CD4-positive, alpha-beta T cell treated with Interleukin-4 for 4 hours (primary cell): ENCODE measurements at regions not wholly inside any gene's neighbourhood (a gene's known extent, or its start where the extent isn't known, plus 50 kb on each side); places are given as distances from the start of the nearest gene placed in this dataset.

Experiments used
- DNase-seq: peaks from one replicate; pipeline ENCODE4 v3.0.0-alpha.2; 2020

DNA sequence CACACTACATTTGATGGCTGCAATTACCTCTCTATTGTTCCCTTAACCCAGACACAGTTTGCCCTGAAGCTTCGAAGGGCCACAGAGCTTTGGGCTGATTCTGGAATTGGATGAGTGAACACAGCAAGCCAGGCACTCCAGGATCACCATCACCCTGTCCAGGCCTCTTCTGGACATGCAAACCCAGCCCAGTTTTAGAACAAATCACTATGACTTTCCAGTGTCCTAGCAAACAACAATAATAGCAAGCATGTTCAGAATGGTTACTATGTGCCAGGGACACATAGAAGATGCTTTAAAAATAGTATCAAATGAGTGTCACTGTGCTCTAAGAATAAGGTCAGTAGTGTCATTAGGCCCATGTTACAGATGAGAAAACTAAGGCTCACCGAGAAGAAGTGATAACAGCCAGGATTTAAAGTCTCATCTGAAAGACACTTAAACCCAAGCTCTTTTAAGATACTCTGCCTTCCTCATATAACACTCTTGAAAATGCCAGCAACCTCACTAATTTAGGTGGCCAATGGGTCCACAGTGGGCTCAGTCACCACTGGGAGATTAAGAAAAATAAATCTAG lies 191.7 kb upstream of the STK17B start:
- no peak for DNase-seq

DNA sequence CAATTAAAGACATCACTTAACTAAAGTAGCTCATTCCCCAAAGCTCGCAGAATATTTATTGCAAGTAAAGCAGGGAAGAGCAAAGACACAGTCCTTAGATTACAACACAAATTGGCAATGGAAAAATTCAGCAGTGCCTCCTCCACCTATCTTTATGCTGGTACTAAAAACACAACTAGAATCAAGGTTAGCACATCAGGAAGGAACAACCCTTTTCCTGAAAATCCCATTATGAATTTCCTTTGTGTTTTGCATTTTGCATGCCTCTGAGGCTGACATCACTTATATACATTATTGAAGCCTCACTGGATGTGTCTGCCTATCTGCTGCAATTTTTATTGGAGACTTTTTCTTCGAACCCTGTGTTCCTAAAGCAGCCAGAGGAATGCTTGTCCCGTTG lies 193.8 kb upstream of the STK17B start:
- no peak for DNase-seq

DNA sequence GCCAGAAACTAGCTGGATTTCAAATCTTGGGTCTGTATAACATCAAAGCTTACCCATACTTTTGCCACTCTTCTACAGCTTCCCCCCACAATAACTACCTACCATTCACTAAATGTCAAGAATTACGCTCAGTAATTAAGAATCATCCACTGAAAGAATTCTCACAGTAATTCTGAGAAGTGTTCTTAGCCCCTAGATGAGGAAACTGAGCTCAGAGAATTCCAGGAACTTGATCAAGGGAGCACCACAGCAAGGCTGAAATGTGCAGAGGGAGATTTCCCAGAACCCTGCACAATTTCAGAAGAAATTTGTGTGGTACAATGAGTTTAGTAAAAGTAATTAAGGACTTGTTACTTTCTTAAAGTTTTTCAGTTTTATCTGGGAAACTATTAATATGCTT lies 194.5 kb upstream of the STK17B start:
- no peak for DNase-seq

DNA sequence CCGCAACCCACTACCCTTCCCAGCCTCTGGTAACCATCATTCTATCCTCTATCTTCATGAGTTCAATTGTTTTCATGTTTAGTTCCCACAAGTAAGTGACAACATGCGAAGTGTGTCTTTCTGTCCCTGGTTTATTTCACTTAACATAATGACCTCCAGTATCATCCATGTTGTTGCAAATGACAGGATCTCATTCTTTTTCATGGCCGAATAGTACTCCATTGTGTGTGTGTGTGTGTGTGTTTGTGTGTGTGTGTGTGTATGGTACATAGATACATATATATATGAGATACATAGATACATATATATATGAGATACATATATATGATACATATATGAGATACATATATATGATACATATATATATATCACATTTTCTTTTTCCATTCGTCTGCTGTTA lies 196.3 kb upstream of the STK17B start:
- no peak for DNase-seq

DNA sequence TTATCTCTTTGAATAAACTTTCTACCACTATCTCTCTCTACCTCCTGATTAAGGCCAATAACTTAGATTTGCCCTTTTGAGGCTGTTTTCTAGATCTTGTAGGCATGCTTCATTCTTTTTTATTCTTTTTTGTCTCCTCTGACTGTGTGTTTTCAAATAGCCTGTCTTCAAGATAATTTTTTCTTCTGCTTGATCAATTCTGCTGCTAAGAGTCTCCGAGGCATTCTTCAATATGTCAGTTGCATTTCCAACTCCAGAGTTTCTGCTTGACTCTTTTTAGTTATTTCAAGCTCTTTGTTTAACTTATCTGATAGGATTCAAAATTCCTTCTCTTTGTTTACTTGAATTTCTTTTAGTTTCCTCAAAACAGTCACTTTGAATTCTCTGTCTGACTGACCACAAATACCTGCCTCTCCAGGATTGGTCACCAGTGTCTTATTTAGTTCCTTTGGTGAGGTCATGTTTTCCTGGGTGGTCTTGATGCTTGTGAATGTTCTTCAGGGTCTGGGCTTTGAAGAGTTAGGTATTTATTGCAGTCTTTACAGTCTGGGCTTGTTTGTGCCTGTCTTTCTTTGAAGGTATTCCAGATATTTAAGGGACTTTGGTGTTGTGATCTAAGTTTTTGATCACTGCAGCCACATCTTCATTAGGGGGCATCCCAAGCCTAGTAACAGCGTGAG lies 197.3 kb upstream of the STK17B start:
- DNase-seq: no peak

DNA sequence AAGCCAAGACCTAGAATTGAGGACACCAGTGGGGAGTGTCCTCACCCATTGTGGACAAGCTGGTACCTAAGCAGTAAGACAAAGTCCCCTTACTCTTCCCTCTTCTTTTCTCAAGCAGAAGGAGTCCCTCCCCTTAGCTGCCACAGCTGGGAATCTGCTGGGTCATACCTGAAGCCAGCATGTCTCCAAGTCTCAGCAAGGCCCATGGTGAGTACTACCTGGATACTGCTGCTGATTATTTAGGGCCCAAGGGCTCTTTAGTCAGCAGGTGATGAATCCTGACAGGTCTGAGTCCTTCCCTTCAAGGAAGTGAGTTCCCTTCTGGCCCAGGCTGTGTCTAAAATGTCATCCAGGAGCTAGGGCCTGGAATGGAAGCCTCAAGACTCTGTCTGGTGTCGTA lies 198.6 kb upstream of the STK17B start:
- no peak for DNase-seq

DNA sequence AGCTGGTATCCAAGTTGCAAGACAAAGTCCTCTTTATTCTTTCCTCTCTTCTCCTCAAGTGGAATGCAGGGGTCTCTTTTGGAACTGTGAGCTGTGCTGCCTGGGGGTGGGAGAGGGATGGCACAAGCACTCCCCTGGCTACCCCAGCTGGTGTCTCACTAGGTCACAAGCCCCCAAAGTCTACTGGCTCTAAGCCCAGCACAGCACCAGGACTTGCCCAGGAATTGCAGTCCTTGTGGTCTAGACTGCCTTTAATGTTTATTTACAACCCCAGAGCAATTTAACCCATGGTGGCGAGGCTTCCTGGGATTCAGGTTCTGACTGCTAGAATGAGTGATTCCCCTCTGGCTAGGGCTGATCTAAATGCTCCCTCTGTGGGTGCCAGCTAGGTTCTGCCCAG lies 199.0 kb upstream of the STK17B start:
- DNase-seq: no peak

DNA sequence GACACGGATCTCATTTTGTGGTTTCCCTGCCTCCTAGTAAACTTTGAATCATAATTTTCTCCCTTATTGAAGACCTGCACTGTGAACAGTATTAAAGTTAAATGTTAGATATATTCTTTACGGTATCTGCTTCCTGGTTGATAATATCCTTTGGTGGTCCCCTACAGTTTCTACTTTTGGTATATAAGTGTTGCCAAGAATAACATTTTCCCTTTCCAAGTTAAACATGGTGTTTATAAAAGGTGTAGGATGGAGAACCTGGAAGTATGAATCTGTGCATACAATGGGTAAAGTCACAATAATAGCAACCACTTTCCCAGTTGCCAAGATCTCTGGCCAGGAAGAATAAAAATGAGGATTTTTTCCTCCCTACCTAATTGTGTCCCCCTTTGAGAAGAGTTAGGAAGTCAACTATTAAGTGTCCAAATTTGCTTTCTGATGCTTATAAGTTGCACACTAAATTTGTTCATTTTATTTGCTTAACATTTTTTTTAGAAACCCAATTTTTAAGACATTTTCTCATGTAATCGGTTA lies 201.0 kb upstream of the STK17B start:
- DNase-seq: no peak

DNA sequence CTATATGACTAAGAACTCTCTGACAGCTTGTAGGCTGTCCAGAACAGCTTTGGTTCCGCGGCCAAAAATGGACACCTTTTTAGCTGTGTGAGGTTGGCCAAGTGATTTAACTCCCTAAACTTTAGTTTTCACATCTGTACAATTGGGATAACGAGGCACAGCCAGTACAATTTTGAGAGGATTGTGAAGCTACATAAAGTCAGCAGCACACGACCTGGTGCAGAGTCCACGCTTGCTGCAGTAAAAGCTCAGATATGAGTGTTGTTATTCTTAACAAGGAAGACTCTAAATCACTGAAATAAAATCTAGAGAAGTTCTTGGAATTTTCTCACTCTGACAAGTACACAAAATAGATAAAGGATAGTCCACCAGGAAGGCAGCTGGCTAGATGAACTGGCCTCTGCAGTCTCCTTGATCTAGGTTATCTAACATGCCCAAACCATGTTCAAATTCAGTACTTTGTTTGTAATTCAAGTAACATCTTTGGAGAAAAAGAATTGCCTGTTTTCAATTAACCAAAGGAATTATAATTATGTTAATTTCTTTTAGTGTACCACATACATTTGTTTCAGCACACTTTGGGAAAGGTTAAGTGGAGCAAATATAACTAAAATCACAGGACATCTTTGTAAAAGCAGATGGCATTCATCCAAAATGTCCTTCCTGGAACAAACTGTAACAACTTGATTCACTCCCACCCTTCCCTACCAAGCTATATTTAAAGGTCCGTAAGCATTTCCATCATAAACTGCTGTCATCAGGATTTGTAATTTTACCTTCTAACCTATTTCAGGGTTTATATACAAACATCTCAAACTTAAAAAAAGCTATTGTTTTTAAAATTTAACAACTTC lies 201.7 kb upstream of the STK17B start:
- DNase-seq: no peak

DNA sequence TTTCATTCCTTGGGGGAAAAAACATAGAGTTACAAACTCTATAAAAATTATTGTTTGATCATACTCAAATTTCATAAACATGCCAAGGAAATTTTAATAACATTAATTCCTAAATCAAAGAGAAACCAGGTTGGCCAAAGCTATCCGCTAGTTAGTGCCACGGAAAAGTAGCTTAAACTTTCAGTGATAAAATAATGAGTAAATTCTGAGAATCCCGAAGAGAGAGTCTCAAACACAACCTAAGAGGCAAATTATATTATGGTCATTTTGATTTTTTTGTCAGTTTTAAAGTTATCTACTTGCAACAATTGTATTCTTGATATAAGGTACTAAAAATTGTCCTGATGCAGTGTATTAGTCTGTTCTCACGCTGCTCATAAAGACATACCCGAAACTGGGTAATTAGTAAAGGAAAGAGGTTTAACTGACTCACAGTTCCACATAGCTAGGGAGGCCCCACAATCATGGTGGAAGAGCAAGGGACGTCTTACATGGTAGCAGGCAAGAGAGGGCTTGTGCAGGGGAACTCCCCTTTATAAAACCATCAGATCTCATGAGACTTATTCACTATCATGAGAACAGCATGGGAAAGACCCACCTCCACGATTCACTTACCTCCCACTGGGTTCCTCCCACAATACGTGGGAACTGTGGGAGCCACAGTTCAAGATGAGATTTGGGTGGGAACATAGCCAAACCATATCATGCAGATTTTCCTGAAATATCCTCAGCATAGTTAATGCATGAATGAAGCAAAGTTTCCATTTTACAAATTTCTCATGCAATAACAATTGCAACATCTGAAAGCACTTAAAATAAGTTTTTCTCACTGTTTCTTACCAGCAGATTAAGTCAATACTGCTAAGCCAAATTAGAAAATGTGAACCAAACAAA lies 205.9 kb upstream of the STK17B start:
- no peak for DNase-seq

DNA sequence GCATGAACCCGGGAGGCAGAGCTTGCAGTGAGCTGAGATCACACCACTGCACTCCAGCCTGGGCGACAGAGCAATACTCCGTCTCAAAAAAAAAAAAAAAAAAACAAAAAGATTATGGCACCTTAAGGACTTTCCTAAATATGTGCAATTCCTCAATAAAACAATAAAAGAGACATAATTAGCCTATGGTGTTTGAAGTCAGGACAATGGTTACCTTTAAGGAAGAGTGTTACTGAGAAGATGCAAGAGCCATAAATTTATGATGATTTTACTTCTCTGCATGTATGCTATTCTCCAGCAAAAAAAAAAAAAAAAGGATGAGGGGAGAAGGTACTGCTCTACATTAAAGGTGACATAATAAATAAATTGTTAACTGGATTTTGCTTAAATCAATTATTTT lies 208.2 kb upstream of the STK17B start:
- DNase-seq: no peak

DNA sequence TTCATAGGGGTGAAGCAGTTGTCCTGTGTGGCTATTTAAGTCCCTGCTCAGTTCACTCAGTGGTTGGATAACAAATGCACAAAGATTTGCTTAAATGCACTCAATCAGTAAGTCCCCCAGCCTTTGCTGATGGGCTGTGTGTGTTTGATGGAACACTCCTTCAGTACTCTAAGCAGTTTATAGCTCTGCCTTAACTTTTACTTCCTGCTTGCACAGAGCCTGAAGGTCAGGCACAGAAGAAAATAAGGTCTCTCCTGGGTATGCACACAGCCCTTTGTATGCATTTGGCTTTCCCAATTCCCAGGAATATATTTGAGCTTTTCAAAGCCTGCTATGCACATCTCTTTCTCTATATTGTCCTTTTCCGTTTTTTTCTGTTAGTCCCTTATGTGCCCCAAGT lies 208.7 kb upstream of the STK17B start:
- no peak for DNase-seq

DNA sequence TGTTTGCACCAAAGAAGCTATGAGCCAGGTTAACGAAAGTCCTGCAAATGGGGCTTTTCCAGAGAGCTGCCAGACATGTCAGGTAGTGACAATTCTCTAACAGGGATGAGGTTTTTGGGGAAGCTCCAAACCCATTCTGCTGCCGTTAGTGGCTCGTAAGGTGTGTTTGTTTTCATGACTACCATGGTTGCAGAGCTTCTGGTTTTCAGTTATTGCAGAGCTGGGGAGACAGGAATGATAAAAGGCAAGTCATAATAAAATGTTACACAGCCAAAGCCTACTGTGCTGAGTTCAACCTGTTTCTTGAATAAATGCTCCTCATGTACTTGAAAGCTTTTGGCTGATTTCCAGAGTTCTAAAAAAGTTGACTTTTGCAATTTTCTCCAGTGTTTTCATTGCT lies 209.2 kb upstream of the STK17B start:
- DNase-seq: no peak

DNA sequence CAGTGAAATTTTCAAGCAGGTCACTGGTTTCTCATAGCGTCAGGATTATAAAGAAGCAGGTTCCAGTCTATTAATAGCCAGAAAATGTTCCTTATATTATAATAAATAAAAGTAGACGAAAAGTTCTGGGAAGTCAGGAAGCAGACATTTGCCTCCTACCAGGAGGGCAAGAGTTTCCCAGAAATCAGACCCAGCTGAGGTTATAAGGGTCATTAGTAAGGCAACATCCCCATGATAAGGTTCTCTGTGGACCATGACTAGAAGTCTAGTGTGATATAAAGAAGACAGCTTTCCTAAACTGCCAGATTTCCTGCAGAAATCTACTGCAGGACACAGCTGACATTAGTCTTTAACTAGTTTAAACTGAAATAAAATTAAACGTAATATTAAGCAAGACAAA lies 210.1 kb upstream of the STK17B start:
- no peak for DNase-seq

DNA sequence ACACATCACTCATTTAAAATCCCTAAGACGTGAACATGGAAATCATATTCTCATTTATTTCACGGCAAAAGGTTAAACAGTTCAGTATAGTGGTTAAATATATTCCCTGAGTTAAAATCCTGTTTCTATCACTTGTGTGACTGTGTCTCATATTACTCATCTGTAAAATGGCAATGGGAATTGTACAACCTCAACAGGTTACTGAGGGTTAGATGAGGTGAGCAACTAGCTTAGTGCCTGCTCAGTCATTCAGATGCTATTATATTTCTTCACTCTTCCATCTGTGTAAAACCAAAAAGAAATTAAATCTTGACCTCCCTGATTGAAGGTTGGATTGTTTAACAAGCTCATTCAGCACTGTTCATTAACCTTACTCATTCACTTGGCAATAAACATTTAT lies 212.4 kb upstream of the STK17B start:
- DNase-seq: no peak

DNA sequence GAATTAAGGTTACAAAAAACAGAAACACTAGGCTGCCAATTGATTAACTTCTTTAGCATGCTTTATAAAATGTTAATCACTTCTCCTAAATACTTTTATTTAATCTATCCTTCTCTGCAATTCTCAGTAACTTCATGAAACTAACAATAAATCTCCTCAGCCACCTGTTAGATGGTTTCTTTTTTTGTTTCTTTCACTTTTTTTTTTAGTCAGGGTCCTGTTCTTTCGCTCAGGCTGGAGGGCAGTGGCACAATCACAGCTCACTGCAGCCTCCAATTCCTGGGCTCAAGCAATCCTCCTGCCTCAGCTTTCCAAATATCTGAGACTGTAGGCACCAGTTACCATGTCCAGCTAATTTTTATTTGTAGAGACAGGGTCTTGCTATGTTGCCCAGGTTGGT lies 213.4 kb upstream of the STK17B start:
- no peak for DNase-seq

DNA sequence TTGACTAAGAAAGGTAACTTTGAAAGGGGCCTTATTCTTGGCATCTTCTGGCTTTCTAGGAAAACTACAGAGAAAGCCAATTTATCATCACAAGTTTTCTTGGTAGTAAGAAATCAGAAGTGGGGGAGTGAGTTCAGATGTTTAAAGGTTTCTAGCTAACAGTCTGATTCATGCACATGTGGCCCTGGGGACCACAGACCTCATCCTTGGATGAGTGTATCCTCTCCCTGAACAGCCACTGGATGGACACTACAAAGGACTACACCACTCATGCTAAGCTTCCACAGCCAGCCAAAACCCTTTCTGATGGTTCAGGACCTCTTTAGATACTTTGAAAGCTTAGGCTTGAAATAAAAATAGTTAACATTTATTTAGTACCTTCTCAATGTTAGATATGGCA lies 218.3 kb upstream of the STK17B start:
- no peak for DNase-seq

DNA sequence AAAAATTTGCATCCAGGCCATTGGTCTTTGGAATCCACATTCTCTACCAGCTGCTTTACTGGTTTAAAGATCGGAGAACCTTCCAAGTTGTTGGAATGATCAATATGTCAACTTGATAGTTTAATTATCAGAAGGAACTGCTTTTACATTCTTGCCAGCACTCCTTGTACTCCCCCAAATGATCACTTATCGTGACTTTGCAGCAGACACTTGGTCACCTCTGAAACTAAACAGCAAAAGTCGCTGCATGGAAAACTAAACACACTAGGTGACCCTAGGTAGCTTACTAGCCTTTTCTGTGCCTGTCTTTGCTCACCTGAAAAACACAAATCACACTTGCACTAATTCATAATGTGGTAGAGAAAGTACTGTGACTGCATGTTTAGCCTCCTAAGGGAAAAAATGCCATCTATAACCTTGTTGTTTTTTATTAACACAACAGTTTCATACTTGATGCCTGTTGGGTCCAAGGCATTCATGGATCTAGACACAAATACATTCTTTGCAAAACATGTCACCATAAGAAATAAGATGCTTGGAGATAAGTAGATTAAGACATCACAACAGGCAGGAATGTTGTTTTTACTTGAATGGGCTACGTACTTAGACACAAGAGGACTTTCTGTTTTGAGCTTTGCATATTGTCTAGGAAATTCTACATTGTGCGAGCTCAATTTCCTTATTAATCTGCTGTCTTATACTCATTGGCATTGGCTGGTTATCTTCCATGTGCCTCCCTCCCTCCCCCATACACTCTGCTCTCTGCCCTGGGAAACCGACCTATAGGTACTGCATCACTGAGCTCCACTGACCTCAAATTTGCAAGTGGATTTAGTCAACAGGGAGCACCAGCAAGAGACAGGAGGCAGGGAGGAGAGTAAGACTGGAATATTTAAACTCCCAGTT lies 219.1 kb upstream of the STK17B start:
- DNase-seq: no peak

DNA sequence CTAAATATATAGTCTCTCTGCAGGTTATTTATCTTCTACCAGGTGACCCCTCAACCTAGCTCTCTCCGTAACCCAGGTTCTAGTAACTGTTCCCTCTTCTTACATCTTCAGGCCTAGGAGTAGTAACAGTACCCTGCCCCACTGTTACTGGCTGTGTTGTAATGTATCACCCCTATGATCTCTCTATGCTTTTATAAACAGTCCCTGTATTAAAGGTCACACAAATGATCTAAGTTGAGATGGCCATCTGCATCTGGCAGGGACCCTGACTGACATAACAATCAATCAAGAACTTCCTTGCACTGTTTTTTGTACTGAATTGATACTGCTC lies 219.7 kb upstream of the STK17B start:
- DNase-seq: no peak

DNA sequence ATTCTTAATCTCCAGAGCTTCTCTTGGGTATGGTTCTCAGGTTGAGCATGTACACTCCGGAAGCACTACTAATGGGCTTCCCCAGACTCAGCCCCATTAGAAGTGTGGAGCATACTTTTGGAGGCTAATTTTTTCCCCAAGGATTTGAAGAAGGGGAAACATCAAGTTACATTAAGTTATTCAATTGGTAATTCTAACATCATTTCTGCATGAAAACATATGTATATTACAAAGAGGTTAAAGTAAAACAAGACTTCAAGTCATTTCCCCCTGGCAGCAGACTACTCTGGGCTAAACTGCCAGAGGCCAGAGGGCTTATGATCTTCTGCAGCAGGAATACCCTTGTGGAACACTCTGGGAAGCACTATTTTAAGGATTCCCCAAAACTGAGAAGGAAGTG lies 227.7 kb upstream of the STK17B start:
- DNase-seq: no peak

DNA sequence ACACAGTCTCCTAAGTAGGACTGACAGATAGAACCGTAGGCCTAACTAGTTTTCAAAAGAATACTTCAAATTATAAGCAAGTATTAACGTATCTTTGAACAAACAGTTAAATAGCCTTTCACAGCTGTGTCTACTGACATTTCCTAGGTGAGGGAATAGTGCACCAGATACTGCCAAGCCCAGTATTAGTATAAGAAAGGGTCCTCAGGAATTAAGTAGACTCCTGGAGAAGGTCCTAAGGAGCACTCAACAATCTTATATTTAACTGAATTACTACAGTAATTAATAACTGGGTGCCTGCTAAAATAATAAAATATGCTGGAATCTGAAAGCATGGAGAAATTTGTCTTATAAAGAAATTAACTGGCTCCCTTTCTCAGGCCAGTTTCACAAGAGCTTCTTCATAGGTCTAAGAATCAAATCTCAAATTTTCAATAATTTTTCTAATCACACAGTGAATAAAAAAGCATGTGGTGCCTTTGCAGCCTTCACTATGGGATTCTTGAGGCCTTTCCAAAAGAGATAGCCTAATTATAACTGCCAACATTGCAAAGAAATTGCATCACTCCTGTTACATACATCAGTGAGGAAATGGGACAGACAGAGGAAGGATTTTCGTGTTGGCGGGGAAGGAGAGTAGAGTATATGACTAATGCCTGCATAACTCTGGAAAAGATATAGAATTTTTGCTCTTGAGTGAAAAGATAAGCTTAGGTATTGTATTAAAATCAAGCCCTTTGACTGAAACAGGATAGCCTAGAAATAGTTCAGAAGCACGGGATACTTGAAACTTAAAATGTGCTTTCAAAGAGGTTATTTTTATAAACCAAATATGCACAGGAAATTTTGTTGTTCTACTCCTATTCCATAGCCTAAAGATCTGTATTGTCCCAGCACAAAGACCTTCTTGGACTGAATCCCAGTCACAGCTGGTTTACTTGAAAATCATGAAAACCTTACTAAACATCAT lies 228.6 kb upstream of the STK17B start:
- no peak for DNase-seq
